Astrocyte (in vitro differentiated cells and primary cell): ENCODE measurements at regions not wholly inside any gene's neighbourhood (a gene's known extent, or its start where the extent isn't known, plus 50 kb on each side); places are given as distances from the start of the nearest gene placed in this dataset.

Experiments
- CTCF ChIP-seq: IDR thresholded peaks from 2 replicates; pipeline ENCODE4 v1.5.1; 2011; ENCODE audit warnings: low read depth, mild to moderate bottlenecking, inconsistent platforms, low read length, moderate library complexity; ENCODE audit not compliant: insufficient read depth
- EZH2 ChIP-seq: IDR thresholded peaks from 2 replicates; pipeline ENCODE4 v1.6.1; 2012; ENCODE audit warnings: mild to moderate bottlenecking, low read length, inconsistent platforms; ENCODE audit not compliant: insufficient read depth

DNA sequence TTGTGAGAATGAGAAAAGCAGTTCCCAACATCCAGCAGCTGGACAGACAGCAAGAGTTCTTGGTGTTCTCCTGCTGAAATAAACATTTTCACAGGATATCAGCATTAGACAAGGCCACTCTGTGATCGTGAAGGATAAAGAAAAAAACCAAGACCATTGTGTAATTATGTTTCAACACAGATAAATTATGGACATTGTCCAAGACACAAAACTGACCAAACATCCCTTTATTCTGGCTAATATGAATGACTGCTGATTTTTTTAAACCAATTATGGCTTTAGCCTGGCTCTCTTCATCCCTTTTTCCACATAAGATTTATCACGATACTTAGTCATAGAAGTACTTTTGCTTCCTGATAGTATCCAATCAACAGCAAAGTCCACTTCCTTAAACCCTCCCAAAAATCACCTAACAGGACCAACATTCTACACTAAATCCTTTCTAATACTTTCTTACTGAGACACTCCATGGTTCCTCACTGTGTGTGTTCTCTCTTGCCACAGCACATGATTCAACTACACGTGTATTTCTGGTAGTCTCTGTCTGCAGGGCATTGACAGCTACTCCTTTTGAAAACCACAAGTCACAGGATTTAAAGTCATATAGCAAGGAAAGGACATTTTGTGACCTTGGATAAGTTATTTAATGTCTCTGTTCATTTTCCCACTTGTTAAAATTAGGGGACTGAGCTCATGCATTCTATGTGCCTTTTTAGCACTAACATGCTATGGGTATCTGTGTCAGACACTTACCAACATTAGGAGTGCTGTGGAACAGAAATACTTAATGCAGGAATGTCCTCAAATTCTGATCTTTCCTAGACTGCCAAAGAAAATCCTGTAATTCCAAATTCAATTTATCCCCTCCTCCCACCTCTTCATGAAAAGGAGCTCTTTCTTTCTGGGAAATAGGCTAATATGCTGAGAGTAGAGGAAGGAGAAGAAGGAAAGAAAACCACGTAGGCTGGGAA lies 137.2 kb upstream of the PGRMC2 start:
- no peak for TF ChIP-seq CTCF
- TF ChIP-seq EZH2, result no peak
